NOMO-1 (cell line): ENCODE measurements at regions not wholly inside any gene's neighbourhood (a gene's known extent, or its start where the extent isn't known, plus 50 kb on each side); places are given as distances from the start of the nearest gene placed in this dataset.

ENCODE experiments used
- DNase-seq, 2 experiments: peaks; one replicate each; lab custom pipeline; 2025; ENCODE audit not compliant: unreplicated experiment in 2 of 2; lab: John Stamatoyannopoulos, UW

DNA sequence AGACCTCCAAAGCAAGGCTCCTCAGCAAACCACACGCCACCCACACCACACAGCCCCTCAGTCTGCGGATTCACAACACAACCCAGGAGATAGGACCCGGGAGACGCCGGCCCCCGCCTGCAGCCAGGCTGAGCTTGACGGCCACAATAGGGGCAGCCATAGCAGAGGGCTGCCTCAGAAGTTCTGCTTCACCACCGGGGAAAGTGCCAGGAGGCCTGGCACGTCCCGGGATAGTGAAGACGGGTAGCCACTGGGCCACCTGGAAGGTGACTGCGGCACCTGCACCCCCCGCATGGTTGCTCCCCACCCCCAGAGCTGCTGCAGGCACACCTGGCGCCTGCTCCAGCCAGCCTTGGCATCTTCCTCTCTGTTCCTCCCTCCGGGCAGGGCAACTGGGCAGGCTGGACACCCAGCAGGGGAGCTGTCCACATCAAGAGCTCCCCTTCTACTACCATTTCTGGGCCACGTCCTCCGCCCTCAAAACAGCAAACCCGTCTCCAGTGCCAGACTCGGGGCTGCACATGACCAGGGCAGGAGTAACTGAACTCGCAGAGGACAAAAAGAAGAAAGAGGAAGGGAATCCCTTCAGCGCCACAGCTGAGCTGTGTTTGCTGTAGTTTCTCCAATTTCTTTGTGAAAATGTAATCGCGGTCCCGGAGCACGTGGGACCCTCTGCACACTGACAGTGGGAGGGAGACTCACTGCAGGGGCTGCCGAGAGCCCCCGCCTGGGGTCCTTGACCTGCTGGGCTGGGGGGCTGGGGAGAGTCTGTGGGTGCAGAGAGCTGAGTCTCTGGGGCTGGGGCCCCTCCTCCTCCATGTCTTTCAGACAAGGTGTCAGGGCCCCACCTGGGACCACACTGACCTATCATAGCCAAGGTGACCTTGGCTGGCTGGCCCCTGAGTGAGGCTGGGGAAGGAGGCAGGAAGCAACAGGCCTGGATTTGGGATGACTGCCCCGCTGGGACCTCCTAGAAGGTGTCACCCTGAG is 74.2 kb upstream of the C14orf180 start:
- no peak for DNase-seq

DNA sequence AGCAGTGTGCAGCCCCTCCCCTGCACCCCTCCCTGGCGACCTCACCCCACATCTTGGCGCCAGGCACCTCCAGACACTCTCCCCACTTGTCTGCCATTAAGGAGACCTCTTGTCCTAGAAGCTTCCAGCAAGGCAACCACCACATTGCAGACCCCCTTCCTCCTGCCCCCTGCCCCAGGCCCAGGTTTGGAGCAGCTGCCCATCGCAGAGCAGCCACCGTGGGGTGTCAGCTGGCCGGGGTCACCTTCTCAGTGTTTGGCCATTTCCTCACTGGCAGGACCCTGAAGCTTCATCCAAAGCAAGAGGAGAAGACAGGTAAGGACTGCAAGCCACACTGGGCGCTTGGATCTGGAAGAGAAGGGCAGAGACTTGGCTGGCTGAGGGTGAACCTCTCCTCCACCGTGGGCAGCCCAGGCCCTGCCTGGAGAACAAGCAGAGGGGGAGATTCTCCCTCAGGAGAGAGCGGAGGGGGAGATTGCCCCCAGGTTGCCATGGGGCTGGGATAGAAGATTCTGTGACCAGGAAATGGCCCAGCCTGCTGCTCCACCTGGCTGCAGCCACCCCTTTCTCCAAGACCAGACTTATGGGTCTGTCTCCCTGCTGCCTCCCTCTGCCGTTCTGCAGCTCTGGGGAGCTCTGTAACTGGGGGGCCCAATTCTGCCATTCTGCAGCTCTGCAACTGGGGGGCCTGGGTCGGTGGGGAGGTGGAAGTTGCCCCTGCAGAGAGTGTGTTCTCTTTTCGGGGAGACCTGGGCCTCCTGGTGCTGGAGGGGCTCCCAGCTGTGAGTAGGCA is 72.9 kb upstream of the C14orf180 start:
- DNase-seq = no peak

DNA sequence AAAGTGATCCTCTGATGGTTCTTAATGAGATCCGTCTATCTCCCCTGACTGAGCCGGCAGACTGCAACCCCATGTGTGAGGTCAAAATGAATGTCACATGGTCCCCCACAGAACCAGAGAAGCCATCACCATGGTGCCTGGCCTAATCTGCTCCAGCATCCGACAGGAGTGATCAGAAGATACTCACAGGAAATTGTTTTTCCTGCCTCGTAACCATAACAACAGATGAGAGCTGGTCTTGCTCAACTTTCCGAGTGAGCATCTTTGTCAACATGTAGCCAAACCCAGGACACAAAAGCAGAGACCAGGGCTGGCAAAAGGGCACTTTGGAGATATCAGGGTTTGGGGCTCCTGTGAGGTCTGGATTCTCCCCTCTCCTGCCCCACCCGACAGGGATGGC is 72.1 kb upstream of the C14orf180 start:
- no peak for DNase-seq

DNA sequence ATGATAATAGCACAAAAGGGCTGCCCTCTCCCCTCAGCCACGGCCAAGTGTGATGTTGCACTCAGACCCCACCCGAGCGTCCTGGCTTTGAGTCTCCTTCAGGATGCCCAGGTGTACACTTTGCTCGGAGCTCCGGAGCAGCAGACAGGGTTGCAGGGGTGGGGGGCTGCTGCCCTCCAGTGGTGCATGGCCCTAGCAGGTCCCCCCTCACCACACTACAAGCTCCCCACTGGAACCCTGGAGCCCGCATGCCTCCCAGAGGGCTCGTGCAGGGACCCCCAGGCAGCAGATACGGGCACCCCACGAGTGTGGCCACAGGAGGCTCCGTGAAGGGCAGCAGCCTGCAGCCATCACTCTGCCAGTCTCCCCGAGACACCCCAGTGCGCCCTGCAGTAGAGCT is 69.9 kb upstream of the C14orf180 start:
- DNase-seq = no peak

DNA sequence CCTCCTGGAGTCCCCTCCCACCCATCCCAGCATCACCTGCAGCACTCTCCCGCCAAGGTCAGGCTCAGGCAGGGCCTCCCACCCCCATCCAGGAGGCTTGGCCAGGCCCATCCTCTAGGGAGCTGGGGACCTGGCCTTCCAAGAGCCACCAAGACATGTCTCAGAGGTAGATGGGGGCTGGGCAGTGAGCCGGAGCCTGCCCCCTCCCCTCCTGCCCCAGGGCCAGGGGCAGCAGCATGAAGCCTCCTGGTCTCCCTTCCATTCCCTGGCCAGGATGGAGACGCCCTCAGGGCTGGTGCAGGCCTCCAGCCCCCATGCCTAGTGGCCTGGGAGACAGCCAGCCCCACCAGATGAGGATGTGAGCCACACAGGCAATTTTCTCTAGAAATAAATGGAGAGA is 69.3 kb upstream of the C14orf180 start:
- no peak for DNase-seq

DNA sequence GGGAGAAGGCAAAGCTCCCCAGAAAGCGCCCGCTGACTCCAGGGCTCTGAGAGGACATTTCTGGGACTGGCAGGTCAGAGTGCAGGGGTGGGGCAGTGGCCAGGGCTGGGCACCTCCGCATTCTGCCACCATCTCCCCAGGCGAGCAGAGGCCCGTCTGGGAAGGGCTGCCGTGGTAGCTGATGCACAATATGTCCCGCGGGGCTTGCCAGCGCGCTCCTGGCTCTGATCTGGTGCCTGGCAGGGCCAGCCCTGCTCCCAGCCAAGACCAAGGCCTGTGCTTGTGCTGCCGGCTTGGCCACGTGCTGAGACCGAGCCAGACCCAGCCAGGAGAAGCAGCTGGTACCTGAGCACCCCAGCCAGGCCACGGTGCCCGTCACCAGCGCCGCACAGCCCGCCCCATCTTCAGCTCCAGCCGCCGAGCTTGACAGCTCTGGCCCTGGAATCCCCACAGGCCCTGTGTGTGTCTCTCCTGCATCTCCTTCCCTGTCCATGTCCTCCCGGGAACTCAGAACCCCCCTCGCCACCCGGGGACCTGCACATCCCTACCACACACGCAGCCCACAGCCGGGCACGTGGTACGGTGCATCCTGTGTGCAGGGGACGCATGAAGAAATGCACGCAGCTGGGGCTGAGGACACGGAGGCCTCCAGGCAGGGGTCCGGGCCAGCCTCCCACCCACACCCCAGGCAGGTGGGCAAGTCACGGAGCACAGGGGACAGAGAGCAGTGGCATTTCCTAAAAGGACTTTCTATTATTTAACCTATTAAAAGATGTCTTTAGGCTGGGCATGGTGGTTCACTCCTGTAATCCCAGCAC is 68.6 kb upstream of the C14orf180 start:
- DNase-seq = no peak

DNA sequence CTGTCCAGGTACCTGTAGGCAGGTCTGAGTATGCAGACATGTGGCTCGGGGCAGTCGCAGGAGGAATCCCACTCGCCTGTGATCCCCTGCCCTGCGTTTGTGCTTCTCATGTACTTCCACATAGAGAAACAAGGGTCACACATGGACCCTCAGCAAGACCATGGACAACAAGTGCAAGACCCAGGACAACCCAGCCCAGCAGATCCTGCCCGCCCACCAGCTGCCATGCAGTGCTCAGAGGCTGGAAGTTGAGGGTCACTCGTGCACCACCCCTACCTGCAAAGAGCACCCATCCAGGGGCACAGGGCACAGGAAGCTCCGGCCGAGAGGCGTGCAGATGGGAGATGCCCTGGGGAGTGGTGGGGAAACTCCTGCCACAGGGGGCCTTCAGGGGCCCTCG is 67.5 kb upstream of the C14orf180 start:
- no peak for DNase-seq

DNA sequence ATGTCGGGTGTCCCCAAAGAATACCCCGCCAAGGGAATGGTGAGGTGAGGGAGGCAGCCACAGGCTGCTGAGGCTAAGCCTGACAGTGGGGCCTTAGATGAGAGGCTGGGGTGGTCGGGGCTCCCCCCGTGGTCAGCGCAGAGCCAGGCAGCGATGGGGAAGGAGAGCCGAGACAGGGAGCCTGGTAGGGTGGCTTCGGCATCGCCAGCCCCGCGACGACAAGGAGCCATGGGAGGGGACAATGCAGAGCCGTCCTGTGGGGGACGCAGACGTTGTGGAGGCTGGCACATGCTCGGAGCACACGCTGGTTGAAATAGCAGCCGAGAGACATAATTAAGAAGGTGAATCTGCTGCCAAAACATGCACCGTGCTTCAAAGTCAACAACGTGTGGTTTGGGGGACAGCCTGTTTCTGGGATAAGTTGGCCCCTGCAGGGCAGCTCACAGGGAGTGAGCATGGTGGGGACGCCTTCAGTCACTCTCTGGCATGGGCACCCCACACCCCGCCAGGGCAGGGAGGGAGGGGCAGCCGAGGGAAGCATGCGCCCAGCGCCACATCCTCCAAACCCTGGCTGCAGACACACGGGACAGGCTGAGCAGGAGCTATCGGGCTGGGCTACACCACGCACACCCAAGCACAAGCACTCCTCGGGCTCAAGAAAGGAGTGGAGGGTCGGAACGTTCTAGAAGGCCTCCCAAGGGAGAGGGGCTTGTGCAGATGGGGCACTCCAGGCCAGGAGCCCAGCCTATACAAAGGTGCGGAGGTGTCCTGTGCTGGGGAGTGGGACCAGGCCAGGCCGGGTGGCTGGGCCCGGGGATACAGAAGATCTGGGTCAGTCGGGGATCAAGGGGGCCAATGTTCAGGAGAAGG is 66.6 kb upstream of the C14orf180 start:
- no peak for DNase-seq

DNA sequence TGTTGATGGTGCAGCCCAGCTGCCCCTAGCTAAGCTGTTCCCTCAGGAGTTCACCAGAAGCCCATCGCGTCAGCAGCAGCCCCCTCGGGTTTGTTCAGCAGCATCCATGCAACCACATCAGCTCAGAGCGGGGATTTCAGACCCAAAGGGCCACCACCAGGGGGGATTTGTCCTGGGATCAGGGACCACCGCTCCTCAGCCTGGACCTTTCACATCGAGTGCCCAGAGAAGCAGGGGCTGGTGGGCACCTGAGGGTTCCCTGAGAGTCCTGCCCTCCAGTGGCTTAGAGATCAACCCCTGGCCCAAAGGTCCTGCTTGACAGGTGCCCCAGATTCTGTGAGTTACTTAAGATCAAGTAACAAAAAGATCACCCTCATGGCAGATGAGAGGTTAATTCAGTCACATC is 65.9 kb upstream of the C14orf180 start:
- no peak for DNase-seq

DNA sequence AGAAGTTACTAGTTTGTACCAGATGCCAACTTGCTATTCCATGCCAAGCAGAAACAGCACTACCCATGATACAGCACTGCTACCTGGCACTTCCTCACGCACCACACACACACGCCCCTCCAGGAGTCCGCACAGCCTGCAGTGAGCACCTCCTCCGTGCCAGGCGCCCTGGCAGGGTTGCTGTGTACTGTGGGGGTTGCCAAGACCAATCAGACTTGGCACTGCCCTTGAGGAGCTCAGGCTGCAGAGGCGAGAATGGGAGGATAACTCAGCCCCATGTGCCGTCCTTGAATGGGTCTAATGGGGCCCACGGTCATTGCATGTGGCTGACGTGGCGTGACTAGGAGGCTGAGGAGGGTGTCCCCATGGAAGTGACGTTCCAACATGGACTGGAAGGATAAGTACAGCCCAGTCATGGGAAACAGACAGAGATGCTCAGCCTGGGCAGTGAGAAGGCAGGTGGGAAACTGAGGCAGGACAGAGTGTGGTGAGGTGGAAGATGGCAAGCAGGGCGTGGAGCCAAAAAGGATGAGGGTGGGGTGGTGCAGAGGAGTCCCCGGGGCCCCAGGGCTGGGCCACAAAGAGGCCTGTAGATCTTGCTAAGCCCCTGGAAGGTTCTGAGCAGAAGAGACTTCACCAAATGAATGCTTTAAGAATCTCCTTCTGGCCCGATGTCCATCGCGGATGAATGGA is 65.3 kb upstream of the C14orf180 start:
- DNase-seq = no peak

DNA sequence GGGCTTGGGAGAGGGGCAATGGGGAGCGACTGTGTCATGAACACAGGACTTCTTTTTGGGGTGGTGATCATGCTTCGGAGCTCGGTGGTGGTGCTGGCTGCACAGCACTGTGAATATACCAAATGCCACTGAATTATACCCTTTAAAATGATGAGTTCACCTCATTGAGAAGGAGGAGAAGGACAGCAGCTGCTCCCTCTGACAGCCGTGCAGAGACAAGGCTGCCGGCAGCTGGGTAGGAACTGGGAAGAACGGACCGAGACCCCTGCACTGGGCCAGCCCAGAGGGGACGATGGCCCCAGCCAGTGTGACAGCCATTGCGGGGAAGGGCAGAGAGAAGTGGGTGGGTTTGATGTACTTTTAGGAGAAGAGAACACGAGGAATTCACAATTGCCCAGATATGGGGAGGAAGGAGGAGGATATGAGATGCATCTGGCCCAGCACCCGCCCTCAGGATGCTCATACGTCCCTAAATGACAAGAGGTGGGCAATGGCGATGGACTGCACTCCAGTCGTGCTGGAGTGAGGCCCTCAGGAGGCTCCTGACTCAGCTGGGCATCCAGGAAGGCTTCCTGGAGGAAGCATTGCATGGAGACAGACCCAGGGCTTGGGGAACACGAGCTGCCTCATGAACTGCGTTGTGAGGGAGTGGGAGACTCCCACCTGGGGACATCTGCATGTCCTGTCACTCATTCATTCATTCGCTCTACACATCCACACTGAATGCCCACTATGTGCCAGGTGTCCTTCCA is 64.3 kb upstream of the C14orf180 start:
- DNase-seq = no peak

DNA sequence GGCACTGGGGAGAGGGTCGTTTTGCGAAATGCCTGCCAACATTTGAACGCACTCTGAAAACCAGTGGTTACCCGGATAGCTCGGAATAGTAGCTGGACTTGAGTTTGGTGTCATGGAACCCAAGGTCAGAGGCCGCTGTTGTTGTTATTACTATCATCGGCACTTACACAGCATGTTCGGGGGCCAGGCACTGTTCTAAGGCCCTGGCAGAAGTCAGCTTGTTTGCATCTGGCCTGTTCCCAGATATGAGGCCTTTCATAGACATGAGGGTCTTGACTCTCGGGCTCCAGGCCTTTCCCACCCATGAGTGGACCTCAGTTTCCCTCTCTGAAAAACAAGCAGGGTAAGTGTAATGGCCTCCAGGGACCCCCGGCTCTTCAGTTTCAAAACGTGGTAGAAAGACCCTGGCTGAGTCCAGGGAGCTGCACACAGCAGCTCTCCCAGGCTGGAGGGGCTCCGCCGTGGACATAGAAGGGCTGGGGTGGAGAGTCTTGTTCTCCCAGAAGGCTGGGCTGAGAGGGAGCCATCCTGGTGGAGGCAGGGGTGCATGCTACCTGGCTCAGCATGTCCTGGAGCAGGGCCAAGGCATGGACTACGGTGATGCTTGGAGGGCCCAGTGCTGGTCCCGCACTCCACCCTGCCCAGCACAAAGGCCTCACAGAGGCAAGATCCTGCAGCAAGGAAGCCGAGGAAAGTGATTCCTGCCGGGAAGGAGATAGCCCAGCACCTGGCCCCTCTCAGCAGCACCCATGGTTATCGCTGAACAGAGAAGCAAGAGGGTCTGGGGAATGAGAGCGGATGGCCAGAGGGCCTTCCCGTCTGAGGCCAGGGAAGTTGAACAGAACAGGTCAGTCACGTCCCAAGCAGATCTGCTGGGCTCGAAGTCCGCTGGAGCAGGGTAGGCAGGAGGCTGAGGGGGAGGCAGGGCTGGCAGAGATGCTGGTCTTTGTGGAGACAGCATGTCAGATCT is 63.5 kb upstream of the C14orf180 start:
- DNase-seq = no peak

DNA sequence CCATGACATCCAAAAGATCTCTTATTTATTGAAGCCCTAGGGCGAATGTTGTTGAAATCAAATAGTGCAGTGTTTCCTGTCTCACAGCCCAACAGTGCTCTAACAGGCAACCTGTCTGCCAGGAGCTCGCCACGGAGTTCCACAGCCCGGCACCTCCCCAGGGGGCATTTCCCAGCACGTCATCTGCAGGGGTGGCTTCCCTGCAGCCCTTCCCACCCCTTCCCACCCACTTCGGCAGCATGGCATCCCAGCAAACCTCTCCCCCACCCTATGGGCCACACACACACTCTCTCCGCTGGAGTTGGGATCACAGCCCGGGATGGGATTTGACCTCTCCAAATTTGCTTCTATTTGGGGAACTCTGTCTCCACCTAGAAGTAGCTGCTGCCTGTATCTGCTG is 62.7 kb upstream of the C14orf180 start:
- DNase-seq = no peak

DNA sequence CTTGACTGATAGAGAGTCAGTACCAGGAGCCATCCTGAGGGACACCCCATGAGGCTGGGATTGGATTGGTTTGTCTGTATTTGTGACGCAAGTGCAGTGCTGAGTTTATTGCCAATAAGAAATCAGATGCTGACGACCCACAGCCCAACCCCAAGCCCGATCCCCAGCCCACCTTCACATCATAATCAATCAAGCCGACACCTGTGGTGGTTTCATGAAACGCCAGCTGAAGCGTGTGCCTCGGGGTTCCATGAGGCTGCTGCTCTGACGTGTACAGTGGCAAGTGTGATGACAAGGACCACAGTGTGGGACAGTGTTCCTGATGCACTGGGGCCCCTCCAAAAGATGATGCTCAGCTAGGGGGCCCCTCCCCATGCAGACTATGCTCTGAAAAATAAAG is 62.1 kb upstream of the C14orf180 start:
- no peak for DNase-seq

DNA sequence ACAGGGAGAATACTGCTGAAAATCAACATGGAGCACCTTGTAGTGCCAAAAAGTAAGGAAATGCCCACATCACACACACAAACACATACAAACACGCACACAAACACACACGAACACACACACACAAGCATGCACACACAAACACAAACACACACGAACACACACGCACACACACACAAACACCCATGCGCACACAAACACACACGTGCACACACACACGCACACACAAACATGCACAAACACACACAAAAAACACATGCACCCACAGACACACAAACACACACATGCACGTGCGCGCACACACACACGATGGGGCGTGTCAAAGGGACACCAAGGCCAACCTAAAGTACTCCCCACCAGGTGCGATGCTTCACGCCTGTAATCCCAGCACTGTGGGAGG is 61.7 kb upstream of the C14orf180 start:
- DNase-seq = no peak

DNA sequence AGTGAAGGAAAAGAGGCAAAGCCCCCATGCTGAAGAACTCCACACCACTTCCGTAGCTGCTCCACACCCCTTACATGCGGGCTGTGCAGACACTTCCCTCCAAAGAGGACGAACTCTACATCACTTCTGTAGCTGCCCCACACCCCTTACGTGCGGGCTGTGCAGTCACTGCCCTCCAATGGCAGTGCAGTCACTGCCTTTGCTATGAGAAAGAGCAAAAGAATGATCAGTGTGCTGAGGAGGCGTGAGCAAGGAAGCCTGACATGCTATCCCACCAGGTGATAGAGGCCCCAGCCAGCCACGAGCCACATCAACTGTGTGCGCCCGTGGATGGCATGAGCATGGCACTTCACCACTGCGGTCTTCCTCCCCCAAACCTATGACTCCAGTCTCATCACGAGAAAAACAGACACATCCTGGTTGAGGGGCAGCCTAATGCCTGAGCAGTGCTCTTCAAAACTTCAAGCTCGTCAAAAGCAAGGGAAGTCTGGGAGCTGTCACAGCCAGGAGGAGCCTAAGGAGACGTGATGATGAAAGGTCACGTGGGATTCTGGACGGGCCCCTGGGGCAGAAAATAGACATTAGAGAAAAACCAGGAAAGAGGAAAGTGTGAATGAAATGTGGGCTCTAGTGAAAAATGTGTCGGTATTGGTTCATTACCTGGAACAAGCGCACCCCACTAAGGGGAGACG is 60.8 kb upstream of the C14orf180 start:
- no peak for DNase-seq

DNA sequence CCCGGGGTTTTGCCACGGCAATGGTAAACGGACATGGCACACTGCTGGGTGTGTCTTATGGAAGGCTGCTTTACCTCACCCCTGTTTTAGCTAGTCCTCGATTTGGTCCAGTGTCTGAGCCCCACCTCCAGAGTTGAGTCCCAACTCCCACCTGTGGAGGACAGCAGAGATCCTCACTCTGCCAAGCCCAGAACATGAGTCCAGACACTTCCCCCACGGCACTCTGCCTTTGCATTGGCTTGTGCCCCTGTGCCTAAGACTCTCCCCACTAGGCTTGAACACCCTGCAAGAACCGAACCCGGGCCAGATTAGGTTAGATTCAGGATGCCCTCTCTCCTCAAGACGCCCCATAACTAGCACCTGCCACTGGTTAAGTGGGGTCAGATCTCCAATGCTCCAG is 59.8 kb upstream of the C14orf180 start:
- DNase-seq = no peak
